HCT116 (cell line): ENCODE measurements at regions not wholly inside any gene's neighbourhood (a gene's known extent, or its start where the extent isn't known, plus 50 kb on each side); places are given as distances from the start of the nearest gene placed in this dataset.

Source experiments
- ATAC-seq: fragments of 200-7000 bp; cut with Tn5 transposase; 2 replicates; pipeline ENCODE4 v1.9.1; 2020; ENCODE audit warnings: mild to moderate bottlenecking, moderate library complexity
- BruUV-seq: library from RNA; stranded (reverse); fragments of 400-500 nt; replicated peaks from 2 replicates; lab custom pipeline; 2021; lab: Mats Ljungman, UMichigan
- CTCF ChIA-PET: fragments of 300-600 bp; sonication (Branson Sonifier 250); formaldehyde crosslinking; loops from one replicate; lab custom pipeline; 2021; ENCODE audit warnings: antibody characterized with exemption; lab: Charles Lee
- POLR2A ChIA-PET: fragments of 300-600, 350-600 bp; sonication (Branson Sonifier 250); formaldehyde crosslinking; loops from one replicate; lab custom pipeline; 2021; ENCODE audit warnings: antibody characterized with exemption; lab: Charles Lee
- RAD21 ChIA-PET, 2 experiments: fragments of 300-600 bp; sonication (Branson Sonifier 250); formaldehyde crosslinking; loops; one replicate each; lab custom pipeline; 2023; ENCODE audit warnings: low total read pairs in 2 of 2; ENCODE audit not compliant: uncharacterized antibody in 2 of 2, unreplicated experiment in 2 of 2, low non-redundant PET in 1 of 2; lab: Charles Lee
- DNase-seq: peaks from one replicate; pipeline ENCODE4 v3.0.0-alpha.2; 2010; ENCODE audit warnings: low read depth, low spot score
- H2AFZ ChIP-seq: fragments of 200-600 bp; shearing (Covaris generic), sonication (generic); 2 replicates; pipeline ENCODE4 v1.6.1; 2017; ENCODE audit warnings: low read depth, mixed run types, mixed read lengths, antibody characterized with exemption, low read length; ENCODE audit not compliant: poor library complexity, severe bottlenecking
- H3K27ac ChIP-seq: 2 replicates; pipeline ENCODE4 v1.5.1; 2012; ENCODE audit warnings: low read depth, low read length
- H3K27me3 ChIP-seq: fragments of 200-600 bp; sonication (generic); 2 replicates; pipeline ENCODE4 v1.6.1; 2016; ENCODE audit warnings: mixed run types, low read length, mixed read lengths; ENCODE audit not compliant: insufficient read depth
- H3K36me3 ChIP-seq, 2 experiments: fragments of 200-500 bp in 1 of 2; fragments of 200-600 bp in 1 of 2; sonication (Bioruptor generic) in 1 of 2; sonication (generic) in 1 of 2; 2 replicates each; pipeline versions ENCODE4 v1.5.1 to v1.6.1; 2014 to 2016; ENCODE audit warnings: low read length in 2 of 2, inconsistent platforms in 1 of 2, mixed read lengths in 1 of 2, mixed run types in 1 of 2; ENCODE audit not compliant: insufficient read depth in 2 of 2, control insufficient read depth in 1 of 2
- H3K4me1 ChIP-seq, 2 experiments: fragments of 200-600 bp in 1 of 2; sonication (generic) in 1 of 2; 2 replicates each; pipeline versions ENCODE4 v1.5.1 to v1.6.1; 2012 to 2017; ENCODE audit warnings: low read length in 2 of 2, inconsistent platforms in 1 of 2, mild to moderate bottlenecking in 1 of 2, mixed read lengths in 1 of 2, mixed run types in 1 of 2, moderate library complexity in 1 of 2; ENCODE audit not compliant: insufficient read depth in 2 of 2, control insufficient read depth in 1 of 2
- H3K4me2 ChIP-seq: fragments of 200-600 bp; sonication (generic); 2 replicates; pipeline ENCODE4 v1.6.1; 2017; ENCODE audit warnings: mixed run types, low read length, mixed read lengths
- H3K4me3 ChIP-seq, 2 experiments: fragments of 200-600 bp in 1 of 2; sonication (generic) in 1 of 2; replicated peaks in 1 of 2; 2 replicates each; pipeline ENCODE4 v1.5.1; 2011 to 2016; ENCODE audit warnings: low read length in 2 of 2, control low read depth in 1 of 2, low read depth in 1 of 2, mild to moderate bottlenecking in 1 of 2, mixed read lengths in 1 of 2, mixed run types in 1 of 2
- H3K79me2 ChIP-seq: fragments of 200-600 bp; sonication (generic); 2 replicates; pipeline ENCODE4 v1.6.1; 2017; ENCODE audit warnings: mild to moderate bottlenecking, mixed run types, low read length, moderate library complexity, mixed read lengths; ENCODE audit not compliant: insufficient read depth
- H3K9ac ChIP-seq: fragments of 200-600 bp; sonication (generic); 2 replicates; pipeline ENCODE4 v1.6.1; 2016; ENCODE audit warnings: low read length, mixed read lengths
- H3K9me2 ChIP-seq: fragments of 200-600 bp; sonication (generic), shearing (Covaris generic); 2 replicates; pipeline ENCODE4 v1.6.1; 2017; ENCODE audit warnings: mixed run types, mild to moderate bottlenecking, moderate library complexity; ENCODE audit not compliant: insufficient read depth
- H3K9me3 ChIP-seq, 2 experiments: fragments of 200-500 bp in 1 of 2; fragments of 200-600 bp in 1 of 2; sonication (Bioruptor generic) in 1 of 2; sonication (generic) in 1 of 2; 2 replicates each; pipeline ENCODE4 v1.6.1; 2014 to 2017; ENCODE audit warnings: low read length in 2 of 2, mixed read lengths in 2 of 2, inconsistent platforms in 1 of 2, low read depth in 1 of 2, mild to moderate bottlenecking in 1 of 2, mixed run types in 1 of 2, moderate library complexity in 1 of 2; ENCODE audit not compliant: control insufficient read depth in 1 of 2, insufficient read depth in 1 of 2
- H4K20me1 ChIP-seq: fragments of 200-600 bp; sonication (generic), shearing (Covaris generic); 2 replicates; pipeline ENCODE4 v1.6.1; 2017; ENCODE audit warnings: mixed run types, mild to moderate bottlenecking, moderate library complexity; ENCODE audit not compliant: insufficient read depth
- EGR1 ChIP-seq: IDR thresholded peaks from 2 replicates; pipeline ENCODE4 v1.6.1; 2012; ENCODE audit warnings: low read depth
- ELF1 ChIP-seq: IDR thresholded peaks from 2 replicates; pipeline ENCODE4 v1.6.1; 2012; ENCODE audit warnings: low read depth, borderline replicate concordance
- POLR2AphosphoS5 ChIP-seq: IDR thresholded peaks from 2 replicates; pipeline ENCODE4 v1.6.1; 2011; ENCODE audit warnings: mild to moderate bottlenecking, low read depth, low read length, moderate library complexity
- RAD21 ChIP-seq: IDR thresholded peaks from 2 replicates; pipeline ENCODE4 v1.6.1; 2012; ENCODE audit warnings: low read depth, mild to moderate bottlenecking
- SIN3A ChIP-seq: IDR thresholded peaks from 2 replicates; pipeline ENCODE4 v1.6.1; 2012; ENCODE audit warnings: low read depth
- TCF7L2 ChIP-seq: IDR thresholded peaks from 2 replicates; pipeline ENCODE4 v1.7.0; 2011; ENCODE audit warnings: borderline replicate concordance, inconsistent platforms; ENCODE audit not compliant: insufficient read depth, insufficient read length; ENCODE audit errors: extremely low read depth
- ZNF274 ChIP-seq: fragments of 200-500 bp; sonication (Bioruptor generic); IDR thresholded peaks from 2 replicates; pipeline ENCODE4 v1.6.1; 2014; ENCODE audit warnings: mild to moderate bottlenecking, low read depth, low read length, inconsistent platforms
- intact Hi-C: fragments of 100-400 bp; cut with micrococcal nuclease; formaldehyde crosslinking; loops from 2 replicates; pipeline ENCODE4 v1.10.0; 2022
- TF ChIP-seq, protein P1 (sequence below): IDR thresholded peaks from 2 replicates; pipeline ENCODE4 v1.6.1; 2011; ENCODE audit warnings: mild to moderate bottlenecking, low read length, moderate library complexity; ENCODE audit not compliant: insufficient replicate concordance; ENCODE audit errors: extremely low read depth
- TF ChIP-seq, protein P2 (sequence below), 3 experiments: fragments of 200-600 bp in 1 of 3; sonication (generic) in 1 of 3; IDR thresholded peaks in 2 of 3; conservative IDR thresholded peaks in 1 of 3; 2 replicates each; pipeline ENCODE4 v1.5.1; 2012 to 2017; ENCODE audit warnings: low read depth in 2 of 3, low read length in 2 of 3, antibody characterized with exemption in 1 of 3, borderline replicate concordance in 1 of 3, control low read depth in 1 of 3, mild to moderate bottlenecking in 1 of 3, mixed read lengths in 1 of 3, mixed run types in 1 of 3, moderate library complexity in 1 of 3; ENCODE audit not compliant: insufficient read depth in 1 of 3
- TF ChIP-seq, protein P3 (sequence below): IDR thresholded peaks from 2 replicates; pipeline ENCODE4 v1.6.1; 2012

DNA sequence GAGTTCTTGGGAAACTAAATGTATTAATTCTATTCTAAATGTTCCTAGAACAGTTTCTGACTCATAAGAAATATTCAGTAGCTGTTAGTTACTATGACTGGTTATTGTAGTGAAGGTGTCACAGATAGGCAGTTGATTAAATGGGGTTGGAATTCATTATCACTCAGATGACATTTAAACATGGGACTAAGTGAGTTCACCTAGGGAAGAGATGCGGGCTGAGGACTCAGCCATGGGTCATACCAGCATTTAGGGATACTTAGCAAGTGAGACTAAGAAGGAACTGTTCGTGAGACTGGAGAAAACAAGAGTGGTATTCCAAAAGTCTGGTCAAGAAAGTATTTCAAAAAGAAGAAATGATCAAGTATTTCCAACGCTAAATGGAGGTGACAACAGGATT, 125.1 kb upstream of the ADGRL4 start:
- DNase-seq: no peak
- TF ChIP-seq, protein P1, sequence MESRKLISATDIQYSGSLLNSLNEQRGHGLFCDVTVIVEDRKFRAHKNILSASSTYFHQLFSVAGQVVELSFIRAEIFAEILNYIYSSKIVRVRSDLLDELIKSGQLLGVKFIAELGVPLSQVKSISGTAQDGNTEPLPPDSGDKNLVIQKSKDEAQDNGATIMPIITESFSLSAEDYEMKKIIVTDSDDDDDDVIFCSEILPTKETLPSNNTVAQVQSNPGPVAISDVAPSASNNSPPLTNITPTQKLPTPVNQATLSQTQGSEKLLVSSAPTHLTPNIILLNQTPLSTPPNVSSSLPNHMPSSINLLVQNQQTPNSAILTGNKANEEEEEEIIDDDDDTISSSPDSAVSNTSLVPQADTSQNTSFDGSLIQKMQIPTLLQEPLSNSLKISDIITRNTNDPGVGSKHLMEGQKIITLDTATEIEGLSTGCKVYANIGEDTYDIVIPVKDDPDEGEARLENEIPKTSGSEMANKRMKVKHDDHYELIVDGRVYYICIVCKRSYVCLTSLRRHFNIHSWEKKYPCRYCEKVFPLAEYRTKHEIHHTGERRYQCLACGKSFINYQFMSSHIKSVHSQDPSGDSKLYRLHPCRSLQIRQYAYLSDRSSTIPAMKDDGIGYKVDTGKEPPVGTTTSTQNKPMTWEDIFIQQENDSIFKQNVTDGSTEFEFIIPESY: no peak
- TF ChIP-seq EGR1: no peak
- TF ChIP-seq, protein P2, sequence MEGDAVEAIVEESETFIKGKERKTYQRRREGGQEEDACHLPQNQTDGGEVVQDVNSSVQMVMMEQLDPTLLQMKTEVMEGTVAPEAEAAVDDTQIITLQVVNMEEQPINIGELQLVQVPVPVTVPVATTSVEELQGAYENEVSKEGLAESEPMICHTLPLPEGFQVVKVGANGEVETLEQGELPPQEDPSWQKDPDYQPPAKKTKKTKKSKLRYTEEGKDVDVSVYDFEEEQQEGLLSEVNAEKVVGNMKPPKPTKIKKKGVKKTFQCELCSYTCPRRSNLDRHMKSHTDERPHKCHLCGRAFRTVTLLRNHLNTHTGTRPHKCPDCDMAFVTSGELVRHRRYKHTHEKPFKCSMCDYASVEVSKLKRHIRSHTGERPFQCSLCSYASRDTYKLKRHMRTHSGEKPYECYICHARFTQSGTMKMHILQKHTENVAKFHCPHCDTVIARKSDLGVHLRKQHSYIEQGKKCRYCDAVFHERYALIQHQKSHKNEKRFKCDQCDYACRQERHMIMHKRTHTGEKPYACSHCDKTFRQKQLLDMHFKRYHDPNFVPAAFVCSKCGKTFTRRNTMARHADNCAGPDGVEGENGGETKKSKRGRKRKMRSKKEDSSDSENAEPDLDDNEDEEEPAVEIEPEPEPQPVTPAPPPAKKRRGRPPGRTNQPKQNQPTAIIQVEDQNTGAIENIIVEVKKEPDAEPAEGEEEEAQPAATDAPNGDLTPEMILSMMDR (IDR thresholded peaks at IDR 0.05 in 2 of 3, conservative IDR thresholded peaks at IDR 0.05 in 1 of 3; ENCODE audit: borderline replicate concordance in 1 of 3, insufficient read depth in 1 of 3, low read depth in 2 of 3, low read length in 2 of 3): no peak
- TF ChIP-seq, all 23 proteins: peak for 0
- POLR2A ChIA-PET: no interaction called here
- Histone ChIP-seq H3K9me2 (no peaks in the 10 kb centered on the region), H3K27ac (no peak overlapping the region), H3K27me3 (no peaks in the 10 kb centered on the region), H3K9ac (no peak overlapping the region), H3K9me3 (no peaks in the 10 kb centered on the region), H2AFZ (no peak overlapping the region), H3K36me3 (no peaks in the 10 kb centered on the region), H3K79me2 (no peaks in the 10 kb centered on the region), H3K4me3 (no peak overlapping the region), H4K20me1 (no peaks in the 10 kb centered on the region), H3K4me1 (no peaks in the 10 kb centered on the region), H3K4me2 (no peak overlapping the region)
- intact Hi-C loops: no loop called here
- CTCF ChIA-PET: no interaction called here
- BruUV-seq: no TSS peak
- RAD21 ChIA-PET: no interaction called here
- no peak for ATAC-seq

DNA sequence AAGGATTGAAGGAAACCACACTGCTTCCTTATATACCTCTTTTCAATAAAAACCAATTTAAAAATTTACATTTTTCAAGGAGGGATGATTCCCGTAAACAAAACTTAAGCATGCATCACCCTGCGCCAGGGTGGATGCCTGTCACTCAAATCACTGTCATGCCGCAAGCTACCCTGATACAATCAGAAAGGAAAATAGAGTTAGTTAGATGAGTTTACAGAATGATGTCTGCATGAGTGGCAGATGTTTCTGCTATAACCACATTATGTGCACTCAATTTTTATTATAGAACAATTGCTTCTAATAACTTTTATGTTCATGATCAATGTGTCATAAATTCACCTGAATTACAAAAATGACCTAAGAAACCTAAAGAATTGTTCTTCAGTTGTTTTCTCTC, 123.4 kb upstream of the ADGRL4 start:
- H3K4me2 ChIP-seq: no peak overlapping the region
- BruUV-seq: no TSS peak
- H2AFZ ChIP-seq: no peak overlapping the region
- ATAC-seq (no peak), DNase-seq (no peak)
- H3K9me3 ChIP-seq: no peaks in the 10 kb centered on the region
- intact Hi-C loops: no loop called here
- no peaks in the 10 kb centered on the region for H4K20me1 ChIP-seq
- H3K36me3 ChIP-seq: no peaks in the 10 kb centered on the region
- ChIA-PET POLR2A (no interaction called here), CTCF (no interaction called here)
- H3K27ac ChIP-seq: no peak overlapping the region
- no peaks in the 10 kb centered on the region for H3K9me2 ChIP-seq
- no peaks in the 10 kb centered on the region for H3K27me3 ChIP-seq
- no peak overlapping the region for H3K9ac ChIP-seq
- H3K4me1 ChIP-seq: no peaks in the 10 kb centered on the region
- TF ChIP-seq EGR1: no peak
- TF ChIP-seq RAD21: no peak
- TF ChIP-seq POLR2AphosphoS5: no peak
- no peak for TF ChIP-seq TCF7L2
- TF ChIP-seq, protein P3, sequence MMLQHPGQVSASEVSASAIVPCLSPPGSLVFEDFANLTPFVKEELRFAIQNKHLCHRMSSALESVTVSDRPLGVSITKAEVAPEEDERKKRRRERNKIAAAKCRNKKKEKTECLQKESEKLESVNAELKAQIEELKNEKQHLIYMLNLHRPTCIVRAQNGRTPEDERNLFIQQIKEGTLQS: no peak
- TF ChIP-seq SIN3A: no peak
- TF ChIP-seq ZNF274: no peak
- no peak for TF ChIP-seq ELF1
- TF ChIP-seq, protein P1: no peak
- TF ChIP-seq, all 23 proteins: peak for 0
- RAD21 ChIA-PET: no interaction called here
- Histone ChIP-seq H3K4me3 (no peak overlapping the region), H3K79me2 (no peaks in the 10 kb centered on the region)
